Activated T-cell treated with anti-CD3 and anti-CD28 coated beads, Interleukin-2, amount 50 U/mL, for 24 hours (primary cell): ENCODE measurements at regions not wholly inside any gene's neighbourhood (a gene's known extent, or its start where the extent isn't known, plus 50 kb on each side); places are given as distances from the start of the nearest gene placed in this dataset.

Experiments
- DNase-seq: peaks from one replicate; pipeline ENCODE4 v3.0.0-alpha.2; 2020
- H3K27ac Mint-ChIP-seq: 2 replicates; pipeline ENCODE4 v1.8.0; 2020; ENCODE audit warnings: mild to moderate bottlenecking, mixed read lengths
- H3K27me3 Mint-ChIP-seq: 2 replicates; pipeline ENCODE4 v1.8.0; 2020; ENCODE audit warnings: mixed read lengths
- H3K36me3 Mint-ChIP-seq: 2 replicates; pipeline ENCODE4 v1.8.0; 2020; ENCODE audit warnings: low read depth, mixed read lengths
- H3K4me1 Mint-ChIP-seq: 2 replicates; pipeline ENCODE4 v1.8.0; 2020; ENCODE audit warnings: low read depth, mixed read lengths
- H3K4me3 Mint-ChIP-seq: 2 replicates; pipeline ENCODE4 v1.8.0; 2020; ENCODE audit warnings: mild to moderate bottlenecking, moderate library complexity, mixed read lengths
- H3K9me3 Mint-ChIP-seq: 2 replicates; pipeline ENCODE4 v1.8.0; 2020; ENCODE audit warnings: mixed read lengths

GRCh38 chr18:53991805-53992204 lies 232.7 kb downstream of the MBD2 start:
- DNase-seq: no peak
- Mint-ChIP-seq H3K27me3 (no peaks in the 10 kb centered on the region), H3K27ac (no peak overlapping the region), H3K4me1 (no peaks in the 10 kb centered on the region), H3K9me3 (no peaks in the 10 kb centered on the region), H3K4me3 (no peak overlapping the region), H3K36me3 (no peaks in the 10 kb centered on the region)

- Mint-ChIP-seq H3K27ac (no peak overlapping the region), H3K4me3 (no peak overlapping the region), H3K36me3 (no peaks in the 10 kb centered on the region), H3K27me3 (no peaks in the 10 kb centered on the region), H3K4me1 (no peaks in the 10 kb centered on the region), H3K9me3 (no peaks in the 10 kb centered on the region)
- DNase-seq: no peak
These were observed 233.3 kb downstream of the MBD2 start for GRCh38 chr18:53991202-53991601.

- no peaks in the 10 kb centered on the region for H3K27me3 Mint-ChIP-seq
- H3K4me3 Mint-ChIP-seq: no peak overlapping the region
- DNase-seq: no peak
- no peaks in the 10 kb centered on the region for H3K36me3 Mint-ChIP-seq
- no peaks in the 10 kb centered on the region for H3K4me1 Mint-ChIP-seq
- no peak overlapping the region for H3K27ac Mint-ChIP-seq
- H3K9me3 Mint-ChIP-seq: no peaks in the 10 kb centered on the region
These were observed 234.0 kb downstream of the MBD2 start for GRCh38 chr18:53990485-53990884.

- Mint-ChIP-seq H3K4me1 (no peaks in the 10 kb centered on the region), H3K4me3 (no peak overlapping the region), H3K36me3 (no peaks in the 10 kb centered on the region), H3K27ac (no peak overlapping the region), H3K9me3 (no peaks in the 10 kb centered on the region), H3K27me3 (no peaks in the 10 kb centered on the region)
- no peak for DNase-seq
These were observed 240.4 kb downstream of the MBD2 start for GRCh38 chr18:53984021-53984420.

GRCh38 chr18:53971331-53971730 lies 253.1 kb downstream of the MBD2 start:
- H3K27ac Mint-ChIP-seq: no peak overlapping the region
- no peaks in the 10 kb centered on the region for H3K36me3 Mint-ChIP-seq

GRCh38 chr18:53952700-53953099 lies 271.8 kb downstream of the MBD2 start:
- Mint-ChIP-seq H3K27me3 (peaks cover 2% of the 10 kb centered on the region), H3K4me1 (no peaks in the 10 kb centered on the region), H3K4me3 (no peak overlapping the region), H3K27ac (no peak overlapping the region), H3K9me3 (no peaks in the 10 kb centered on the region), H3K36me3 (no peaks in the 10 kb centered on the region)
- DNase-seq: no peak

More at GRCh38 chr18:53971331-53971730, 253.1 kb downstream of the MBD2 start:
- Mint-ChIP-seq H3K27me3 (no peaks in the 10 kb centered on the region), H3K9me3 (peaks cover 20% of the 10 kb centered on the region), H3K4me1 (no peaks in the 10 kb centered on the region), H3K4me3 (no peak overlapping the region)
- DNase-seq: no peak

GRCh38 chr18:53950545-53950944 lies 273.9 kb downstream of the MBD2 start:
- H3K4me3 Mint-ChIP-seq: no peak overlapping the region
- DNase-seq: no peak
- no peak overlapping the region for H3K27ac Mint-ChIP-seq
- H3K9me3 Mint-ChIP-seq: no peaks in the 10 kb centered on the region
- H3K4me1 Mint-ChIP-seq: no peaks in the 10 kb centered on the region
- no peaks in the 10 kb centered on the region for H3K36me3 Mint-ChIP-seq
- H3K27me3 Mint-ChIP-seq: peaks cover 2% of the 10 kb centered on the region

- Mint-ChIP-seq H3K36me3 (no peaks in the 10 kb centered on the region), H3K4me3 (no peak overlapping the region), H3K4me1 (no peaks in the 10 kb centered on the region), H3K27me3 (peaks cover 2% of the 10 kb centered on the region), H3K27ac (no peak overlapping the region), H3K9me3 (peaks cover 7% of the 10 kb centered on the region)
- DNase-seq: no peak
These were observed 275.5 kb downstream of the MBD2 start for GRCh38 chr18:53948991-53949390.

GRCh38 chr18:53947092-53947640 lies 277.3 kb downstream of the MBD2 start:
- Mint-ChIP-seq H3K9me3 (peaks cover 7% of the 10 kb centered on the region), H3K4me3 (no peak overlapping the region), H3K4me1 (no peaks in the 10 kb centered on the region), H3K27me3 (peaks cover 2% of the 10 kb centered on the region), H3K27ac (no peak overlapping the region), H3K36me3 (no peaks in the 10 kb centered on the region)
- DNase-seq: no peak

- H3K4me3 Mint-ChIP-seq: no peak overlapping the region
- H3K4me1 Mint-ChIP-seq: no peaks in the 10 kb centered on the region
- H3K27ac Mint-ChIP-seq: no peak overlapping the region
- peaks cover 2% of the 10 kb centered on the region for H3K27me3 Mint-ChIP-seq
- DNase-seq: no peak
- peaks cover 7% of the 10 kb centered on the region for H3K9me3 Mint-ChIP-seq
- no peaks in the 10 kb centered on the region for H3K36me3 Mint-ChIP-seq
These were observed 277.9 kb downstream of the MBD2 start for GRCh38 chr18:53946594-53946993.

GRCh38 chr18:53944721-53945120 lies 279.7 kb downstream of the MBD2 start:
- Mint-ChIP-seq H3K9me3 (peaks cover 7% of the 10 kb centered on the region), H3K36me3 (no peaks in the 10 kb centered on the region), H3K4me1 (no peaks in the 10 kb centered on the region), H3K27me3 (peaks cover 2% of the 10 kb centered on the region), H3K27ac (no peak overlapping the region), H3K4me3 (no peak overlapping the region)
- DNase-seq: no peak

GRCh38 chr18:53943326-53943860 lies 281.1 kb downstream of the MBD2 start:
- no peaks in the 10 kb centered on the region for H3K4me1 Mint-ChIP-seq
- H3K9me3 Mint-ChIP-seq: peaks cover 7% of the 10 kb centered on the region
- no peak for DNase-seq
- H3K36me3 Mint-ChIP-seq: no peaks in the 10 kb centered on the region
- H3K27ac Mint-ChIP-seq: no peak overlapping the region
- no peak overlapping the region for H3K4me3 Mint-ChIP-seq
- H3K27me3 Mint-ChIP-seq: no peaks in the 10 kb centered on the region

GRCh38 chr18:53941601-53942338 lies 282.7 kb downstream of the MBD2 start:
- no peaks in the 10 kb centered on the region for H3K4me1 Mint-ChIP-seq
- H3K27me3 Mint-ChIP-seq: no peaks in the 10 kb centered on the region
- H3K9me3 Mint-ChIP-seq: peaks cover 7% of the 10 kb centered on the region
- H3K4me3 Mint-ChIP-seq: no peak overlapping the region
- no peaks in the 10 kb centered on the region for H3K36me3 Mint-ChIP-seq
- no peak for DNase-seq
- H3K27ac Mint-ChIP-seq: no peak overlapping the region

- Mint-ChIP-seq H3K4me3 (no peak overlapping the region), H3K27me3 (no peaks in the 10 kb centered on the region), H3K4me1 (no peaks in the 10 kb centered on the region), H3K36me3 (no peaks in the 10 kb centered on the region), H3K27ac (no peak overlapping the region), H3K9me3 (no peaks in the 10 kb centered on the region)
- no peak for DNase-seq
These were observed 287.4 kb downstream of the MBD2 start for GRCh38 chr18:53937037-53937436.

- H3K36me3 Mint-ChIP-seq: no peaks in the 10 kb centered on the region
- no peak overlapping the region for H3K4me3 Mint-ChIP-seq
- H3K27me3 Mint-ChIP-seq: no peaks in the 10 kb centered on the region
- H3K27ac Mint-ChIP-seq: no peak overlapping the region
- no peaks in the 10 kb centered on the region for H3K9me3 Mint-ChIP-seq
- no peaks in the 10 kb centered on the region for H3K4me1 Mint-ChIP-seq
- no peak for DNase-seq
These were observed 288.7 kb downstream of the MBD2 start for GRCh38 chr18:53935803-53936202.
